Skeletal muscle cell (primary cell): ENCODE measurements at regions not wholly inside any gene's neighbourhood (a gene's known extent, or its start where the extent isn't known, plus 50 kb on each side); places are given as distances from the start of the nearest gene placed in this dataset.
"Not testable (repeated sequence)": the region's sequence is repeated elsewhere in the genome, so short reads cannot be mapped to it uniquely, and the experiment has no call there.

Experiments
- DNase-seq: peaks from one replicate; pipeline ENCODE4 v3.0.0-alpha.2; 2010; ENCODE audit warnings: low read depth
- H3K4me3 ChIP-seq: 2 replicates; pipeline ENCODE4 v1.5.1; 2011; ENCODE audit warnings: low read depth, mild to moderate bottlenecking, control low read depth, low read length, moderate library complexity

DNA sequence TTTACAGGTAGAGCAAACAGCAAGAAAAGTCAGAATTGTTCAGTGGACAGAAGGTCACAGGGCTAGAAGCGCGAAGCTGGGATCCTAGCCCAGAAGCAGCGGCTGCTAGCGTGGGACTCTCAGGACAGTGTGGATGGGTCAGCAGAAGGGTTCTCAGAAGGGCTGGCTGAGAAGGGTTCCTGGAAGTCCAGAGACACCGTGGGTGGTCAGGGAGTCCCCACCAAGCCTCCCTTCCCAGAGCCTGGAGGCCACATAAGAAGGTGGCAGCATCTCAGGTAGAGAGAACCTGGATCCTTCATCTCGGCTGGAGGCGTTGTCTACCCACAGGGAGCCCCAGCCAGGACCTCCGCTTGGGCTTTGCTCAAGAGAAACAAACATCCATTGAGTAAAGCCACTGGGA is 696.3 kb downstream of the PTPRU start:
- DNase-seq = no peak
- no peak overlapping the region for H3K4me3 ChIP-seq

DNA sequence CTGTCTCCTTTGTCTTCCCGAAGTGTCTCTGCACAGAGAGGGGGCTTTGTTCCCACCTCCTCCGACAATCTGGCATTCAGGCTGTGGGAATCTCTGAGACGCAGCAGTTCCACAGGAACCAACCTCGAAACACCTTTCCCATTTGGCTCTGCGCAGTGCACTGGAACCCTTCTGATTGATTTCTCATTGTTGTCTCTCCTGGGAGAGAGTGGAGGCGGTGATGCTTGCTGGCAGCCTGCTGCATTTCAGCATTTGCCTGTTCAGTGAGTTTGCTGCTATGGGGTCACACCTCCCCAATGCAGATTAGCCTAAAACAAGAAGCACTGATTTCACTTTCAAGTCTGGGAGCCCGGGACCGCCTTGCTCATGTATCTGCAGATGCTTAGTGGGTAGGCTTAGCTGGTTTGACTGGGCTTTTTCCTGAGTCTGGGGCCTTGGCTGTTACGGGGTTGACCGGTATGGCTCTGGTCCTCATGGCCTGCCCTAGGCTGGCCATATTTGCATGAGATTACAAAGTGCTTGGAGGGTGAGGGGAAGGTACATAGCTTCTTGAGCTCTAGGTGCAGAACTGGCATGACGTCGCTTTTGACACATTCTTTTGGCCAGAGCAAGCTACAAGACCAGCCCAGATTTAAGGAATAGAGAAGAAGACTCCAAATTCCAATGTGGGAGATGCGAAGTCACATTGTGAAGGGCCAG is 695.3 kb downstream of the PTPRU start:
- no peak for DNase-seq
- H3K4me3 ChIP-seq = no peak overlapping the region

DNA sequence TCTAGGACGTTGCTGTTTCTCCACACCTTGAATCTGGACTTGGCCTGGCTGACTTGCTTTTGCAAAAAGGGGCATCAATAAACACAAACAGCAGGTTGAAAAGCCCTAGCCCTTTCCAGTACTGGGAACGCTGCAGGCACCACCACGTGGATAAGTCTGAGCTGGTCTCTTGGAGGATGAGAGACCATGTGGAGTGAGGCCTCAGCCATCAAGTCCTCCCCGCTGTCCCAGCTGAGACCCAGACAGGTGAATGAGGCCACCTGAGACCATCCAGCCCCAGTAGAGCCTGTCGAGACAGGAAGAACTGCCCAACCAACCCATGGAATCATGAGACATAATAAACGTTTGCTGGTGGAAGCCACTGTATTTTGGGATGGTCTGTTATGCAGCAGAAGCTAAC is 688.7 kb downstream of the PTPRU start:
- no peak for DNase-seq
- no peak overlapping the region for H3K4me3 ChIP-seq

DNA sequence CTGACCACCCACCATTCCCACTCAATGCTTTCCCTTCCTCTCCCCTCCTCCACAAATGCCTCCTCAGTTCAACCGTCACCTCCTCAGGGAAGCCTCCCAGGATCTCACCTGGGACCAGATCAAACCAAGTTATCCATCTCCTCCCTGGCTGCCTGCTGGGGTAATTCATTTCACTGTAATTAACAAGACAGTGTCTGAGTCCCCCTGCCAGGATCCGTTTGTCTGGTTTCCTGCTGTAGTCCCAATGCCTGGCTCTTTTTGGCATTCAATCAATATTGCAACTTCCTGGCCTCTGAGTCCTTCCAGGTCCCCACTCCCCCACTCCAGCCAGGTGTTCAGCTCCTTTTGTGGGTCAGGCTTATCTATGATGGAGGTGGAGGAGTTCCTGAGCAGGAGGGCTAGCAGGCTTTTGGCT is 687.7 kb downstream of the PTPRU start:
- DNase-seq = no peak
- H3K4me3 ChIP-seq = no peak overlapping the region

DNA sequence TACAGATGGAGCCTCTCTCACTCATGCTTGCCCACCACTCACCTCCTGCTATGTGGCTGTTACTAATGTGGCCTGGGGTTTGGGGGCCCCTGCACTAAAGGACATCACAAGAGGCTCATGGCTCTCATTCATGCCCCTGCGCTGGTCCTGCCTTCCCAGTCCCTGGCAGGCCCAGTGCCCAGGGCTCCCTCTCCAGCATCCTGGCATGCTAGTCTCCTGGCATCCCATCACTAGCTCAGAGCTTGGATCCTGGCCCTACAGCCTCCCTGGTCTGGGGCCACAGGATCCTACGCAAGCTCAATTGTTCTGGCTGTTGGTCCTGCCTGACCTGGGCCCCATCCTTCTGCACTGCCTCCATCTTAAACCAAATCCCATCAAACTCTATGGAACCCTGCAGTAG is 685.4 kb downstream of the PTPRU start:
- H3K4me3 ChIP-seq = no peak overlapping the region
- DNase-seq = no peak

DNA sequence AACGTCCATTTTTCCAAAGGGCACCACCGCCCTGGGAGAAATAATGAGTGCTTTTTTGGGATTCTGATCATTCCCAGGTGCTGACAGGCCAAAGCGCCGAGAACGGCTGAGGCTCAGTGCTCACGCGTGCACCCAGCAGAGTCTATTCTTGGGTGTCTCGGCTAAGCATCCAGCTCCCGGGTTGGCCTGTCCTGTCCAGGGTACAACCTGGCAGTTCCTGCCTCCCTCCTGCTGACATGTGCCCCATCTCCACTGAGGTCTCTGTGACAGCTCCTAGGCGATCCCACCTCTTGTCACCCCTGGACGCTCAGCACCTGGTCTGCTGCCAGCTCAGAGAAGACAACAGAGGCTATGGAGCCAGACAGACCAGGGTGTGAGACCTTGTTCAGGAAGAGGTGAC is 684.5 kb downstream of the PTPRU start:
- H3K4me3 ChIP-seq = no peak overlapping the region
- DNase-seq = no peak

DNA sequence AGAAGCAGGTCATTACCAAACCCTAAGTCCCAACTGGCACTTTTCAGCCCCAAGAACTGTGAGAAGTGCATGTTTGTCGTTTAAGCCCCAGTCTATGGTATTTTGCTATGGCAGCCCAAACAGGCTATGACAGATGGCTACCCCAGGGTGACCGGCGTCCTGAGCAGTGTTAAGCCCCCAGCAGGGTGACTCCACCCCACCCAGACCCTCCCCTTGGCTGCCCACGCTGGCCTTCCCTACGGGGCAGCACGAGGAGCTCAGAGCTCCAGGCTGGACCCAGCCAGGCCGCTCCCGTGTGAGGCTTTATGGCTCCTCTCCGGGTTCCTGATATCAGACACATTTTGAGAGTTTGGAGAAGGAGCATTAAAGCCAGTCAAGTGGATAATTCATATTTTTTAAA is 684.0 kb downstream of the PTPRU start:
- no peak overlapping the region for H3K4me3 ChIP-seq
- DNase-seq = no peak

DNA sequence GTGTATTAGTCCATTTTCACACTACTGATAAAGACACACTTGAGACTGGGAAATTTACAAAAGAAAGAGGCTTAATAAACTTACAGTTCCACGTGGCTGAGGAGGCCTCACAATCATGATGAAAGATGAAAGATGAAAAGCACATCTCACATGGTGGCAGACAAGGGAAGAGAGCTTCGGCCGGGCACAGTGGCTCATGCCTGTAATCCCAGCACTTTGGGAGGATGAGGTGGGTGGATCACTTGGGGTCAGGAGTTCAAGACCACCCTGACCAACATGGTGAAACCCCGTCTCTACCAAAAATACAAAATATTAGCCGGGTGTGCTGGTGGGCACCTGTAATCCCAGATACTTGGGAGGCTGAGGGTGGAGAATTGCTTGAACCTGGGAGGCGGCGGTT is 682.7 kb downstream of the PTPRU start:
- not testable (repeated sequence) for H3K4me3 ChIP-seq, DNase-seq

DNA sequence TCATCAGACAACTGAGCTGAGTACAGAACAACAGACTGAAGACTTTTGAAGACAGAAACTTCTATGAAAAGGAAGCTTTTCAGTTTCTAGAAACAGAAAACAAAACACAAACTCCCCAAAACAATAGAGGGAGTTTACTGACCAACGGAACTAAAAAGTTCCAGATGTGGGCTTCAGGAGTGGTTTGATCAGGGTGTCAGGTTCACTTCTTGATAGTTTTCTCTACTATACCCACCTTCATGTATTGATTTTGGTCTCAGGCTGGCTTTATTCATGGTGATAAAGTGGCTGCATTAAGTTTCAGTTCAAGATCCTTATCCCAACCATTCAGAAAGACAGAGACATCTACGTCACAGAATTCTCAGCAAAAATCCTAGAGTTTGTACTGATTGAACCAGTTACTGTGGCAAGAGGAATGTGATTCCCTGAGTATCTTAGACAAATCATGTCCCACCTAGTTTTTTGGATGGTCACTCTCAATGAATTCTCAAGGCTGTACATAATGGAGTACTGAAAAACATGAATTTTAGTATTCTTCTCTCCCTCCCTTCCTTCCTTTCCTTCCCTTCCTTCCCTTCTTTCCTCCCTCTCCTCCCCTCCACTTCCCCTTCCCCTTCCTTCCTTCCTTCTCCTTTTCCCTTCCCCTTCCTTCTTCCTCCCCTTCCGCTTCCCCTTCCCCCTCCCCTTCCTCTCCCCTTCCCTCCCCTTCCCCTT is 680.5 kb downstream of the PTPRU start:
- no peak for DNase-seq
- H3K4me3 ChIP-seq = no peak overlapping the region

DNA sequence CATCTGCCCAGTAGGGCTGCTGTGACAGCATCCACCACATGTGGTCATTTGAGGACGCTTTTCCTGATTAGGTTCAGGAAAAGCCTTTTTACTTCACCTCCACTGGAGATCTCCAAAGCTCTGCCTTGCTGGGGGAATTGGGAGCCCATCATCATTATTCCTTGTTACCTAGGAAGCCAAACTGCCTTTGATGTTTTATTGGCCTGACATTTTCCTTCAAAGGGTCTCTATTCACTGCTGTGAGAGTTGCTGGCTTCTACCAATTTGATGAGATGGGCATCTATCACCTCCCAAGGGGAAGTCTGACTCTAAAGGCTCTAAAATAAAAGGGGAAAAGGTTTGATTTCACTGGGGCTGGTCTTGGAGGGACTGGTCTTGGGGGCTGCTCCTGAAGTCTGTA is 678.6 kb downstream of the PTPRU start:
- DNase-seq = no peak
- H3K4me3 ChIP-seq = no peak overlapping the region

DNA sequence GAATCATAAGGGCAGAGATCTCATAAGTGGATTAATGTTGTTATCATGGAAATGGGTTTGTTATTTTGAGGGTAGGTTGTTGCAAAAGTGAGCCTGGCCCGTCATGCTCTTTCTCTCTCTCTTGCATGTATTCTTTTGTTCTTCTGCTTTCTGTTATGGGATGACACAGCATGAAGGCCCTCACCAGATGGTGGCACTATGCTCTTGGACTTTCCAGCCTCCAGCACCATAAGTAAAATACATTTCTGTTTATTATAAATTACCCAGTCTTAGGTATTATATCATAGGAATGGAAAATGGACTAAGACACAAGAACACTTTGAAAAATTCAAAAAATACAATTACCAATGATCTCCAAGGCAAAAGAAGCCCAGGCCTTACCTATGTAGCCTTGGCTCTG is 676.1 kb downstream of the PTPRU start:
- no peak for DNase-seq
- no peak overlapping the region for H3K4me3 ChIP-seq

DNA sequence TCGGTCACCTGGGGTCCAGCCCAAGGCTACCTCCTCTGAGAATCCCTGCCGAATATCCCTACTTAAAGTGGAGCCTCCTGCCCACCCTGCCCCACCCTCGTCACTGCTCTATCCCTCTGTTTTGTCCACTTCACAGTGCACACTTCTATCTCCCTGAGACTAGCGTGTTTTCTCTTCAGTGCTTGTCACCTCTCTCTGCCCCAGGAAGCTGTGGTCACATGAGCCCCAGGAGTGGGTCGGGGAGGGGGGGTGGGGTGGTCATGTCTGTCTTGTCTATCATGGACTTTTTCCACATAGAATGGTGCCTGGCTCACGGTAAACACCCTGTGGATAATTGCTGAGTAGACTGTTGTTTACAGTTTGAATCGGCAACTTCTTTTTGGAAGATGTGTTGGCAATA is 673.6 kb downstream of the PTPRU start:
- no peak for DNase-seq
- no peak overlapping the region for H3K4me3 ChIP-seq

DNA sequence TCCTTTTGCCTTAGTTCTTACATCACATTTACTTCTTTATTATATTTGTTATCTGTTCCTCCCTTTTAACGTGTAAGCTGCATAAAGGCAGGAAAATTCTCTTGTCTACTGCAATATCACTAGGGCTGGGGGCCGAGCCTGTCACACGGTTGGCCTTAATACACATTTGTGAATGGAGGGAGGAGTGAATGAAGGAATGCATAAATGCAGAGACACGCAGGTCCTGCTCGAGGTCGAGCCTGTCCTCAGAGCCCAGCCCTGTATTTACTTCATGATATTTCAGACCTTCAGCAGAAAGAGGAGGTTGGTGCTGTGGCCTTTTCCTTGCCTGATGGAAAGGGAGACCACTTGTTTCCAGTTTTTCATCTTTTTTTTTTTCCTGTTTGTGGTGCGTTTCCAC is 671.3 kb downstream of the PTPRU start:
- H3K4me3 ChIP-seq = no peak overlapping the region
- DNase-seq = no peak

DNA sequence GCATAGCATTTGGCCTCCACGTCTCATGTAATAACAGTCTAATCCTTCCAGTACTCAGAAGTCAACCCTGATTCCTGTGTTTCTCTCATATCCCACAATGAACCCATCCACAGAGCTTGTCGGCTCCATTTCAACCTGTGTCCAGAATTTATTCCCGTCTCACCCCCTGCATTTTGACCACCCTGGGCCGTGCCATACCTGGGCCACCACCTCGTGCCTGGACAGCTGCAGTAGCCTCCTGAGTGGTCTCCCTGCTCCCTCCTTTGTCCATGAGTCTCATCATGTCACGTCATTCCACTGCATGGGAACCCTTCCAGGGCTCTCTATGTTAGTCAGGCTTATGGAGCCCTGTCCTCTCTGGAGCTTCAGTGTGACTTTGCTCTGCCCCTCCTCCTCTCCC is 670.6 kb downstream of the PTPRU start:
- no peak for DNase-seq

DNA sequence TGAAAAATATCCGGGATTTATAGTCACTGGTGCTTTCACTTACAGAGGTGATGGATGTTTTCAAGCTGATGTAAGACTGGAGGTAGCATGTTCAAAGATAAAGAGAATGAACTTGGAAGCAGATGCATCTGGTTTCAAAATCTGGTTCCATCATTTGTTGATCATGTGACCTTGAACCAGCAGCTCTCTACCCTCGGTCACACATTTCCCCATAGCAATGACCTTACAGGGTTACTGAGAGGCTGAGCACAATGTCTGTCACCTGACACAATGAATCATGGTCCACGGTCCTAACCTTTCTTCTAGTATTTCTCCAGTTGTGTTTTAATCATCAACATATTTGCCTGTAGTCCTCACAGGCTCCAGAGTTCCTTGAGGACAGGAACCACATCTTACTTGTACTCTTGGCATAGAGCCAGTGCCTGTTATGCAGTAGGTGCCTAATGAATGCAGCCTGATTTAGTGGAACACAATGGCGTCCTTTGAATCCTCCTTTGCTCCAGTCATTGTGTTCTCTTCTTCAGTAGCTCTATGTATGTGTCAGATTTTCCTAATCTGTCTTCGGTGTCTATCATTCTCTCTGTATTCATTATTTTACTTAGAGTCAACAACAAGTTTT is 667.3 kb downstream of the PTPRU start:
- H3K4me3 ChIP-seq = no peak overlapping the region
- no peak for DNase-seq

More for the DNA sequence above, 670.6 kb downstream of the PTPRU start:
- H3K4me3 ChIP-seq = no peak overlapping the region

DNA sequence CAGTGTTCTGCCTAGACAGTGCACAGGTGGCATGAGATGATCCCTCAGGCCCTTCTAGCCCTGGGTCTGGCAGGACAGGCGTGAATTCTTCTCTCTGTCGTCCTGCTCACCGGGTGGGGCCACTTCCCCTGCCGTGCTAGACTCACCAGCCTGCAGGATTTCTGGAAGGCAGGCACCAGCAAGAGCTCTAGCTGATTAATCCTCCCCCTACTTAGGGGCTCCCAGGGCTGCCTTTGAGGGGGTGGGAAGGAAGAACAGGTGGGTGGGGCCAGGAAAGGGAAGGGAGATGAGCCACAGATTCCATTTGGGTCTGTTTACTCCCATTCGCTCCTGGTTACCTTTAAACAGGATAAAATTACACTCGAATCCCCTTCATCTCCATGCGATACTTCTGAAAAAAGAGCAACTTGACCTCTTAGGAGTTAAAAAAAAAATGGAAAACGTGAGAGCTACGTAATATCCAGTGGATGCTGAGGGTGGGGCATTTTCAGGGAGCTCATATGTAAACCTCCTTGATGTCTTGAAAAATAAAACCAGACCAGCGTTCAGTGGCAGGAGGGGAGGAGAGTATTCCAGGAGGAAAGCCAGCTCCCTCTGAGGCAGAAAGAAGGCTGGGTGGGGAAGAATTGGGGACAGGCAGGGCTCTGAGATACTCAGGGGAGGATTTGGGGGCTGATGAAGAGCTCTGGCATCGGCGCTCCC is 665.5 kb downstream of the PTPRU start:
- no peak for DNase-seq

DNA sequence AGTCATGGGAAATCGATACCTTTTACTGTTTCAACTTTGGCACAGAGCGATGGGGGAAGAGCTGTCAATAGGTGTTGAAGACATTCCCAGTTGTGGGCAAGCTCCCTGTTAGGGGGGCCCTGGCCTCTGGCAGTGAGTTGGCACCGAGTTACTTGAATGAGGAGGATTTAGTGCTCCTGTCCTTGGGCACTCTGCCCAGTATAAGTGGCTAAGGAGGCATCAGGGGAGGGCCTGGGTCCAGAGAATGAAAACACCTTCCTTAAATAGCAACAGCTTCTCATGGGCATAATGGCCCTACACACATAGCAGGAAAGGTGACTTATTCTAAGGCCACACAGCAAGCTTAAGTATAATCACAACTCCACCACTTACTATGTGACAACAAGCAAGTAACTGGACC is 664.4 kb downstream of the PTPRU start:
- DNase-seq = no peak
- no peak overlapping the region for H3K4me3 ChIP-seq

More for the DNA sequence above, 665.5 kb downstream of the PTPRU start:
- H3K4me3 ChIP-seq = no peak overlapping the region

DNA sequence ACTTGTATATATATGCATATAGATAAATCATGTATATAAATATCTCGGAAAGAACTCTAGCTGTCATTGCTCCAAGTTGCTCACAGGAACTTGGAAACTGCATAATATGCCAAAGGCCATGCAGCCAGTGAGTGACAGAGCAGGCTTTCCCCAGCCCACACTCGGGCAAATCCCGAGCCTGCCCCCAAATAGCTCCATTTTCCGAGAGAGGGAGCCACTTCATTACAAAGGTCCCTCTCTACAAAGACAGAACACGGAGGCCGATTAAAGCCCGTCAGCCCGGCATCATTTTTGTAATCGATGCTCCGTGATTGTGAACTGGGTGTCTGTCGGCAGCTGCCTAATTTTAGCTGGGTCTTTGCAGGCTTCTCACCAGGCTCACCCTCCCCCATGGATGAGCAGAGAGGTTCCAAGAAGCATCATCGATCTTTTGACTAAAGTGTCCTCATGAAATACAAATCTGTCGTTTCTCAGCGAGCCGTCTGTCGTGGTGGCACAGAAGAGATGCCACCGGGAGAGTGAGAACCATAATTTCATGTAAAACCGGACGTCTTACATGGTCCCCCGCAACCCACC is 663.9 kb downstream of the PTPRU start:
- no peak overlapping the region for H3K4me3 ChIP-seq
- DNase-seq = no peak

DNA sequence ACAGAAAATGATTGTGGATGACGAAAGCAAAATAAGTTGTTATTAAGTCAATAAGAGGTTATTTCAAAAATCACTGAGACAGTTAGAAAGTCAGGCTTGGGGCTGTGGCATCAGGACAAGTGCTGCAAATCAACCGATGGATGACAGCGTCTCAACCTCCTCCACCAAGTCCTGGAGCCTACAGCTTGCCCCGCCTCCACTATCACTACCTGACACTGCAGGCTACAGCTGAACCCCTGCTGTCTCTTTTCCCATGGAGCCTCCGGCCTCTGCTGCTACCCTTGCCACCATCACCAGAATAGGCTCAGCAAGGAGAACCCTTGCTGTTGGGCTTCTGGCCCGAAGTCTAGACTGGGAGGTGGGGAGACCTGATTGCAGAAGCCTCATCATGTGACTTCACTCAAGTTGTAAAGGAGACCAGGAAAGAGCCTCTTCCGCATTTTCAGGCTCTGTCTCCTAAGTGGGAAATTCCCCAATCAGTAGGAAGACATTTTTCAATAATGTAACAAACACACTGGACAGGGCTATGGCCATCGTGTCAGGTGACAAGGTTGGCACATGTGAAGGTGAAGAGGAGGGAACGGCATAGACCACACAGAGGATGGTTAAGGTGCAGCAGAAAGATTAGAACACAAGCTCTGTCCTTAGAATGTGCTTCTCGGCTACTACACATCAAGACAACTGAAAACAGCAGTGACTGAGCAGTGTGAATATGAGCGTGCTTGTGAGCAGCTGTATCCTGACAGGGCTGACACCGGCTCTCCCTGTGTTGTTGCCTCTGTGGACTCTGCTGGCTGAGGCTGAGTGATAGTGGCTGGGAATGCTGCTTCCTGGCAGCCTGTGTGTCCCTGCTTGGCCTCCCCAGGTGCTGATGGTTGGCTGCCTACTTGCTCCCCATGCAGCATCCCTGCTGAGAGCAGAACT is 660.7 kb downstream of the PTPRU start:
- no peak overlapping the region for H3K4me3 ChIP-seq
- DNase-seq = no peak
